ENCODE measurements at regions not wholly inside any gene's neighbourhood (a gene's known extent, or its start where the extent isn't known, plus 50 kb on each side); places are given as distances from the start of the nearest gene placed in this dataset.

GRCh38 chr6:122014961-122015360 lies 384.5 kb upstream of the HSF2 start:
- TF ChIP-seq, protein P1, sequence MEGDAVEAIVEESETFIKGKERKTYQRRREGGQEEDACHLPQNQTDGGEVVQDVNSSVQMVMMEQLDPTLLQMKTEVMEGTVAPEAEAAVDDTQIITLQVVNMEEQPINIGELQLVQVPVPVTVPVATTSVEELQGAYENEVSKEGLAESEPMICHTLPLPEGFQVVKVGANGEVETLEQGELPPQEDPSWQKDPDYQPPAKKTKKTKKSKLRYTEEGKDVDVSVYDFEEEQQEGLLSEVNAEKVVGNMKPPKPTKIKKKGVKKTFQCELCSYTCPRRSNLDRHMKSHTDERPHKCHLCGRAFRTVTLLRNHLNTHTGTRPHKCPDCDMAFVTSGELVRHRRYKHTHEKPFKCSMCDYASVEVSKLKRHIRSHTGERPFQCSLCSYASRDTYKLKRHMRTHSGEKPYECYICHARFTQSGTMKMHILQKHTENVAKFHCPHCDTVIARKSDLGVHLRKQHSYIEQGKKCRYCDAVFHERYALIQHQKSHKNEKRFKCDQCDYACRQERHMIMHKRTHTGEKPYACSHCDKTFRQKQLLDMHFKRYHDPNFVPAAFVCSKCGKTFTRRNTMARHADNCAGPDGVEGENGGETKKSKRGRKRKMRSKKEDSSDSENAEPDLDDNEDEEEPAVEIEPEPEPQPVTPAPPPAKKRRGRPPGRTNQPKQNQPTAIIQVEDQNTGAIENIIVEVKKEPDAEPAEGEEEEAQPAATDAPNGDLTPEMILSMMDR (IDR thresholded peaks at IDR 0.05), result no peak
- TF ChIP-seq ZFX (IDR thresholded peaks at IDR 0.05; ENCODE audit: borderline replicate concordance), result no peak
